A204.1 (cell line): ENCODE measurements at regions not wholly inside any gene's neighbourhood (a gene's known extent, or its start where the extent isn't known, plus 50 kb on each side); places are given as distances from the start of the nearest gene placed in this dataset.

Experiments used
- FAIRE-seq: peaks from 2 replicates; lab custom pipeline; 2012; peaks lifted over from hg19 to GRCh38; lab: Jason Lieb, UNC

DNA sequence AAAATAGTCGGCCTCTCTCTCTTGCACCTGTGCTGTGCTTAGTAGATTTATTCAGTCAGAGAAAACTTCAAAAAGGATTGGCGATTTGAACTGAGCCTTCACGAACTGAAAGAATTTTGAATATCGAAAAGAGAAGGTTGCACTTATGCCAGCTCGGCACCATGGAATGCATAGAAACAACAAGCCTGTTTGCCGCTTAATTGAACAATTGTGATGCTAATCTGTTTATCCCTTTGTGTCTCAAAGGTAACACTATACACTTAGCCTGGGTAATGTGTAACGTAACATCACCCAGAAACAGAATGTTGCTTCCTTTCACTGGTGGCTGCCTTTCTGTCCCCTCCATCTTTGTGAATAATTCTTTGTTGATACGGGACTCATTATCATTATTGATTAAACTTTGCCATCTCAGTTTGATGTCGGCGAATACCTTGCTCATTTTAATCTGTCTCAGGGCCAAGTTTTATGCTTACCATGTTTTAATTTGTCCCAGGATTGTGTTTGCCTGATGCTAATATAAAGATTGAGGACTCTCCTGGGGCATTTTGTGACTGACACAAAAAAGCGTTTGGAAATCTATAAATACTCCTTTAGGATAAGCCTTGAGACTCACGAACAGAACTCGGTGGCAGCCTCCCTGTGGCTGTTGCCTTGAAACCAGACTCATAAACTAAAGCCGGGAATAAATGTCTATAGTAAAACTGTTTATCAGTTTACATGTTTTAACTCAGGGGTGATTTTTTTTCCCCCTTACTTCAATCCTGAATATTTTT lies 400.5 kb downstream of the RAPGEF2 start:
- no peak for FAIRE-seq

DNA sequence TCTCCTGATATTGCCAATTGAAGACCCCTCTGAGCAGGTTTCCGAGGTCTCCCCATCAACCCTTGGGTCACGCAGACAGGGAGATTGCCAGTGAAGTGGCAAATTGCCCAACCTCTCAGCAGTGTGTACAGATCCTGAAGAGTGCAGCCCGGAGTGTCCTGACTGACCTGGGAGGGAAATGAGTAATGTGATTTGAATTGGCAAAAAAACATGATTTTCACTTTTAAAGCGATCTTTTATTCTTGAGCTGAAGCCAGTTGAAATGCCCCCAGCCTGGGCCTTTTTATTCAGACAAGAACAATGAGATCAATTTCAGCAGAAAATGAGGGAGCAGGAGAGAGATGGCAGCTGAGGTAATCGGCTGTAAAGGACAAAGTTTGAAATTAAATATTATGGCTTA lies 401.8 kb downstream of the RAPGEF2 start:
- FAIRE-seq, result no peak

DNA sequence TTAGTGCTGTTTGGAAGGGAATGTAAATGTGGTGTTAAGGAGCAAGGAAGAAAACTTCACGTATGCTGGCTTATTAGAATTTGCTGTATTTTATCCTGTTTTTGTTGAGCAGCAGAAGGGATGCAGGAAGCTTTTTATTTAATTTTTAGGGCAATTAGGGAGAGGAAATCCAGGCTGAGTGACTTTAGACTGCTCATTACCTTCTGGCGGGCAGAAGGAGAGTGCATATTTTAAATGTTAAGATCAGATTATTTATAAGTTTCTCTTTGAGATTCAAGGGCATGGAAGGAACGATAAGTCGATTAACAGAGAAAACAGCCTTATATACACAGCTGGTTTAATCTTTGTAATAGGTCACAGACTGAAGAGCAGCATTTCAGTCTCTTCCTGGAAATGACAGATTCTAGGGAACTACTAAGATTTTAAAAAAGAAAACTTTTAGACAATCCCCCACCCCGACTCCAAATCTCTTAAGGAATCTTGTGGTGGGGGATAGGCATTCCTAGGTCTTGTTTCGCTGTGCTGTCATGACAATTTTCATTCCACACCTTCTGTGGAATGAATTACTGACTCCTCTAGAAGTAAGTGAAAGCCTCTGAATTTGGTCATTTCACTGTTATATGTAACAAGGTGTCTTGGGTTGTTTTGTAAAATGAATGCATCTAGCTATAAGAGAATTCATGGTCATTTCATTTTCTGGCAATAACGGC lies 402.5 kb downstream of the RAPGEF2 start:
- FAIRE-seq, result no peak

DNA sequence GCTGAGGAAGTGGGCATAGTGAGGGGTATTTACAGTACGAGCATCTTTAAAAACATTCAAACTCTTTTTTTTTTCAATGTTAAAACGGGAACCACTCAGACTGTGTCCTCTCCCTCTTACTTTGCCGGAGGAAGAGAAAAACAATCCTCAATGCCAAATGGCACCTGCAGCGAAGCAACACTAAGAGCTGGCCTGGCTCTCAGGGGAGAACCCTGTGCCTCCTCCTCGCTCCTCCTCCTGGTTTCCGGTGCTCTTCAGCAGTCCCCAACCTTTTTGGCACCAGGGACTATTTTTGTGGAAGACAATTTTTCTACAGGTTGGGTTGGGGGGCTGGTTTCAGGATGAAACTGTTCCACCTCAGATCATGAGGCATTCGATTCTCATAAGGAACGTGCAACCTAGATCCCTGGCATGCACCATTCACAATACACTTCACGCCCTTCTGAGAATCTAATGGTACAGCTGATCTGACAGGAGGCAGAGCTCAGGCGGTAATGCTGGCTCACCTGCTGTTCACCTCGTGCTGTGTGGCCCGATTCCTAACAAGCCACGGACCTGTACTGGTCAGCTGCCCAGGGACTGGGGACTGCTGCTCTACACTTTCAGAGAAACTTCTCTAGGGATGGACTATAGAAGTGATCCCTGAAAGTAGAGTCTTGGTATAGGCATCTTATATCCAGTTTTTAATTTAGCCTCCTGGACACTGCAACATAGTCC lies 404.1 kb downstream of the RAPGEF2 start:
- FAIRE-seq, result no peak

DNA sequence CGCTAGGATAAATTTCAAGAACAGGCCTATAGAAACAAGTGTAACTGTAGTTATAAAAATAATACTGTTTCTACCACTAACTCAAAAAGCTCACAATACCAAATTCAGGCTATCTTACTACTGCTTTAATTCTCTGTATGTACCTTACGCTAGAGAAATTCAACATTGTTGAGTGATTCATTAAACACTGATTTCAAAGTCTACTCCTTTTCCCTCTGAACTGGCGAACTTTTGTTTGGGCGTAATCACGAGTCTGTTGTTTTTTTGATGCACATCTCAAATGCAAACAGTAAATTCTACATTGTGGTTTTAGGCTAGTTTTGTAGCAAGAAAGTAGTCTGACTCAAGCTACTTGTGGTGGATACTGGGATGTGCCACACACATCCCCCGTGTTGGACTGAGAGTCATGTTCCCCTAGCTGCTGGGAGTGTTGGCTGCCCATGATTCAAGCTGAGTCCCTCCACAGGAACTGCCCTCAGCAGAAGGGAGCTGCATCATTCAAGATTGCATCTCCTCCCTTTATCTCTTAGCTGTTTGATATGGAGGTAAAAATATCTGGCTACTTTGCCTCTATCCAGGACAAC lies 406.1 kb downstream of the RAPGEF2 start:
- FAIRE-seq, result no peak

DNA sequence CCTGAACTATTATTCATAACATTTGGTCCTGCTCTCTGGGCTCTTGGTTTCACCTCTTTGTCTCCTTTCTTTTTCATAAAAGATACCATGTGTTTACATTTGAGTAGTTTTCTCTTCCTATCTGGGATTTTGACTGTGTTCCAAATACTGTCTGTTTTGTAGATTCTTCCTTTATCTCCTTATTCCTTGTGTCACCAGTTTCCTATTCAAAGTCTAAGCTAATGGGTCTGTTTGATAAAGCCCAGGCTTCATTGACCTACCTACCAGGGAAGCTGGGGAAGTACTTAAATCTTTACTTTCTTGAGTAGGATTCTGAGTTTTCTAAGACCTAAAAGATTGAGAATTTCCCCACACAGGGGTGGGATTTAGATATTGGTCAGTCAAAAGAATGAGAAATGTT lies 409.5 kb downstream of the RAPGEF2 start:
- no peak for FAIRE-seq

DNA sequence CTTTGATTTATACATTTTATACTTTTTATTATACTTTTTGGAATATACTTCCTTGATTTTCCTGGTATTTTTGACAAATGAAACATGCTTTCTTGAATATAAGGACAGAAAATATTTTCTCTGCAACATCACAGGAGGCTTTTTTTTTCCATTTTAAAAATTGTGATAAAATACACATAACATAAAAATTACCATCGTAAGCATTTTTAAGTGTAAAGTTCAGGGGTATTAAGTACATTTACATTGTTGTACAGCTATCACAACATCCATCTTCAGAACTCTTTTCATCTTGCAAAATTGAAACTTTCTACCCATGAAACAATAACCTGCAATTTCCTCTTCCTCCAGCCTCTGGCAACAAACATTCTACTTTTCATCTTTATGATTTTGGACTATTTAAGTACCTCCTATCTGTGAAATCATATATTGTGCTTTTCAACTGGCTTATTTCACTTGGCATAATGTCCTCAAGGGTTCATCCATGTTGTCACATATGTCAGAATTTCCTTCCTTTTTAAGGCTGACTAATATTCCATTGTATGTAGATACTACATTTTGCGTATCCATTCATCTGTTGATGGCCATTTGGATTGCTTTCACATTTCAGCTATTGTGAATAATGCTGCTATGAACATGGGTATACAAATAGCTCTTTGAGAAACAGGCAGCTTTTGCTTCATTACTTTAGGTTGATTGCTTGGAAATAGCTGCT lies 412.6 kb downstream of the RAPGEF2 start:
- no peak for FAIRE-seq

DNA sequence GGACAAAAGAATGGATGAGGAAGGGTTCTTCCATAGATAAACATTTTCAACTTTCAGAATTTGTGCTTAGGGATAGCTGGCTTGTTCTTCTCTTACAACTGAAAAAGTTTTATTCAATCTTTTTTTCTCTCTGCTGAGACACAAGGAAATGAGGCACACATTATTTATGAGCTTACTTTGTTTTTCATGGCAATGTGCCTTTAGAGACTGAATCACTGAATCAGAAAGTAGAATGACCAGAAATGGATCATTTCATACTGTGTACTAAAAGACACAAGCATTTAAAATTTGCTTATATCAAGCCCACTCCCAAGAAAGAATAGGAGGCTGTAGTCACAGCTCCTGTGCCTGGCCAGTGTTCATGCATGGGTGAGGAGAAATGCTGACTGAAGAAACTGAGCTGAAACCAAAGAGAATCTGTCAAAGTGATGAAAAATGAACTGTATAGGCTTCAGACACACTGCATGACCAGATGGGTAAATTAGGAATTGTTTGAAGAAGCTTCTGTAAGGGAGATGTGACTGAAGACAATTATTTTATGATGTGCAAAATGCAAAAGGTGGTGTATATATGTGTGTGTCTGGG lies 413.8 kb downstream of the RAPGEF2 start:
- no peak for FAIRE-seq

DNA sequence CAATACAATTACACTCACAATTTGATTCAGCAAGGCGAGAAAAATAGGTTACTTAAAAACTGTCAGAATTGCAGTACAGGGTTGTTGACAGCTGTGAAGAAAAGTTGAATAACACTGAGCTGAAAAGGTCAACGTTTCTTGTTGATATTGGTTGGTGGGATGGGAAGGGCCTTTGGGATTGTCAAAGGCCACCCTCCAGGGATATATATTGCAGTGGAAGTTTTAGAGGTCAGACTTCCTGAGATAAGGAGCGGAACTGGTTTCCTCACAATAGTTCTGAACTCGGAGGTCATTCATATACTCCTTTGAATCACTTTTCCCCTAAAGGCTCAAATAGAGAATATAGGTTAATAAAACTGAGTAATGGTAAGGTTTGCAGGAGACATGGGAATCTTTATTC lies 417.2 kb downstream of the RAPGEF2 start:
- no peak for FAIRE-seq

DNA sequence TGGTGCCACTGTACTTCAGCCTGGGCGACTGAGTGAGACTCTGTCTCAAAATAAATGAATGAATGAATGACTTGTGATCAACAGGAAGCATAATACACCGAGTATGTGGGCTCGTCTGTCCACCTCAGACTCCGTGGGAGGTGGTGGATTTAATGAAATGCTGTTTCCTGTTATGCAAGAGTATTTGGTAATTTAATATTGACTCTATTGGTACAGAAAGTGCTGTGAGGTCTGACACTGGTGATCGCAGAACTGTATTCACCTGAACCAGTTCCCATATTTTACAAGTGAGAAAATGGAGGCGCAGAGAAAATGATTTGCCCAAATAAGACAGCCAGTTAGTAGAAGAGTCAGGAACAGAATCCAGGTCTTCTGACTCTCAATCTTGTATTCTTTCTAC lies 423.3 kb downstream of the RAPGEF2 start:
- FAIRE-seq, result no peak

DNA sequence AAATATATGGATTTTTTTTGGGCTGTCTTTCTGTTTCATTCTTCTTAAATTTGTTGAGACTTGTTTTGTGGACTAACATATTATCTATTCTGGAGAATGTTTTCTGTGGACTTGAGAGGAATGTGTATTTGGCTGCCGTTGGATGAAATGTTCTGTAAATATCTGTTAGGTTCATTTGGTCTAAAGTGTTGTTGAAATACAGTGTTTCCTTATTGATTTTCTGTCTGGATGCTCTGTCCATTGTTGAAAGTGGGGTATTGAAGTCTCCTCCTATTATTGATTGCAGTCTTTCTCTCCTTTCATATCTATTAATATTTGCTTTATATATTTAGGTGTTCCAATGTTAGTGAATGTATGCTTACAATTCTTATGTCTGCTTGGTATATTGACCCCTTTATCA lies 431.8 kb downstream of the RAPGEF2 start:
- FAIRE-seq, result no peak

DNA sequence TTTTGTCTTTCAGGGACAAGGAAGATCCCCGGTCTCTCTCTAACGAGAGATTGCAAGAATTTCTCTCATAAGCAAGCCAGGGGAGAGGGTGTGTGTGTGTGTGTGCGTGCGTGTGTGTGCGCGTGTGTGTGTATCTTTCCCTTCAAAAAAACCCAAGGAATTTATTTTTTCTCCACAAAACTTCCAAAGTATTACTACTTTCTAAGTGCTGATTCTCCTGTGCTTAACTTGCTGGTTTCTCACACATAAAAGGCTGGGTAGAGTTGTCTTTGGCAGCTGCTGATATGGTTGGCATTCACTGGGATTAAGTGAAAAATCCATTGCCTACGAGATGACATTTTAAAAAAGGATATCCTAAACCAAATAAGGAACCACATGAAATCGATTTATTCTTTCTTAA lies 435.7 kb downstream of the RAPGEF2 start:
- FAIRE-seq, result no peak

DNA sequence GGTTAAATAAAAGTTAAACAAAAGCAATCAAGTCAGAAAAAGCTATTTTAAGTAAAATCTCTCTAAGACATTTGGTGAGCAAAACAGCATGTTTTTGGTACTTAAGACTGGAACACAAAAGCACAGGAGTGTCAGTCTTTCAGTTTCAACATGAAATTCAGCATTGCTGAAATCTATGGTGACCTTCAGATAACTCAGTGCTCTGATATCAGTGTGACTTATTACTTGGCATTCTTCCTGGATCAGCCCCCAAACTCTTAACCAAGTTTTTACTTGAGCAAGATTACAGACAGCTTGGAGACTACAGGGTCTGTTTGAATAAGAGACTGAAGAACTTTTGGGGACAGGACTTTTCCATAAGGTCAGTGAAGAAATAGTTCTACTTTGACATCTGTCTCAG lies 437.2 kb downstream of the RAPGEF2 start:
- FAIRE-seq, result no peak

DNA sequence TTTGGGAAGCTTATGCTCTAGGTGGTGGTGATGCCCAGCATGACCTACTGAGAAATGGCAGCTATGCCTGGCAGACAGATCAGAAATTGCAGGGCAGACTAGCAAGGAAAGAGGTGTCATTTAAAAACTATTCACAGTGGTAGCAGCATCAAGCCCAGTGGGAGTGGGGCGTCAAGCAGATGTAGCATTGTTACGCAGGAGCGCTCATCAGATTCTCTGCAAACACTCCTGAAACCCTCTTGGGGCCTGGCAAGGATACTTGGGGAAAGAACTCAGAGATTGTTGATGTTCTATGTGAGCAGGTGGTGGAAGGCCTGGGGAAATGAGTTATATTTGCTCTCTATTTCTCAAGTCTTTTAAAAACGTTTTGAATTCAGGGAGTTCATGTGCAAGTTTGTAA lies 437.6 kb downstream of the RAPGEF2 start:
- FAIRE-seq, result no peak

DNA sequence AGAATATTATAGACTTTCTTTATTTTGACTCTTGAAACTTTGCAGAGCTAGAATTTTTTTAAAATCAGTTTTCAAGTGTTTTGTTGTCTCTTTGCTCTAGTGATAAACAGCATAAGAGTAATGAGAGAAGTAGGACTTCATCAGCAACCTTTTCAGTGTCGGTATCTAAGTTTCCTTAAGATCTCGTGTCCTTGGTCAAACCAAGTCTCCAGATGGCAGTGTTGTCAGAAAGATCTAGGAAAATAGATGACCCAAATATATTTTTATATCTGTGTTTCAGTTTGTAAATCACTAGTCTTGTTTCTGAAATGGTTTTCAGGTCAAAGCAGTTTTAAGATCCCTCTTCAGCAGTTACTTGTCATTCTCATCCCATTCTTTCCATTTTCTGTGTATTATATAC lies 438.3 kb downstream of the RAPGEF2 start:
- FAIRE-seq, result no peak

DNA sequence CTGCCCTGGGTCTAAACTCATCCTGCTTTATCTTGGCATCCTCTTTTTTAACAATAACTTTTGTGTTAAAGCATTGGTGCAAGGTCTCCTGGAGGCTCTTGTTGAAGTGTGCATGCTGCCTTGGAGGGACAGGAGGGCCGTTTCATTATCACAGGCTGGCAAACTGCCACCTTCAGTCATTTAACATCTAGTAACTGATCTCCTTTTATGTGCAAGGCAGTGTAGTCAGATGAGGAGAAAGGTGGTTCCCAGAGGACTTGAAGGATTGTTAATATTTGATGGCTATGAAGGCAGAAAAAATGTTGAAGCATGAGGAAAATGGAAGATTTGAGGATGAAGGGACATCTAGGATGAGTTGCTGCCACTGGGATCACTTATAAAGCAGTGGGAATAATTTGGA lies 439.4 kb downstream of the RAPGEF2 start:
- FAIRE-seq, result no peak

DNA sequence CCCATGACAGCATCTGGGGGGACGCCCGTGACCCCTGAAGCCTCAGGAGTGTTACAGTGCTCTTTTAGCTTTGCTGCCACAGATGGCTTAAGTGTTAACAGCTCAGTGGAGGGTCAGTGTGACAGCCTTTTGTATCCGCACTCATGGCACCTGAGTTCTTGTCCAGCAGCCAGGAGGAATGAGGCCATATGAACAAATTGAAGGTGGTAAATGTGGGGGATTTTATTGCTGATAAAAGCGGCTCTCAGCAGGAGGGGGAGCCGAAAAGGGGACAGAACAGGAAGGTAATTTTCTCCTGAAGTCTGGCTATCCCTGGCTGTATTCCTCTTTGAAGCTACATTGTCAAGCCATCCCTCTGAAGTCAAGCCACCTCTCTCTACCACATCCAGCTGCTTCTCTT lies 441.0 kb downstream of the RAPGEF2 start:
- FAIRE-seq, result no peak

DNA sequence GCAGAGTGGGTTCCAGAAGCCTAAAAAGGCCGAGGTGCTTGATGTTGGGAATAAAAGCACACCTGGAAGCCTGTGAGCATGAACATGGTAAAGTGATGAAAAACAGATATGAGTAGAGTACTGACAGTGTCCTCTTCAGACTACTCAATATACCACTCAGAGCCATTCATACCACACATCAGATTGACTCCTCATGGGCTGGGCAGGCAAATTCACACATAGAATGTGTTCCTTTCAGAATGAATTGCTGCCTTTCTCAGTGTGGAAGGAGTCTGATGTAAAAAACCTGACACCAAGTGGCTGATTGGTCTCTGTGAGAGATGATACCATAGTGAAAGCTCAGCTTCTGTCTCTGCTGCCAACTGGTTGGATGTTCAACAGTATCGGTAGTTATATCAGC lies 442.7 kb downstream of the RAPGEF2 start:
- no peak for FAIRE-seq

DNA sequence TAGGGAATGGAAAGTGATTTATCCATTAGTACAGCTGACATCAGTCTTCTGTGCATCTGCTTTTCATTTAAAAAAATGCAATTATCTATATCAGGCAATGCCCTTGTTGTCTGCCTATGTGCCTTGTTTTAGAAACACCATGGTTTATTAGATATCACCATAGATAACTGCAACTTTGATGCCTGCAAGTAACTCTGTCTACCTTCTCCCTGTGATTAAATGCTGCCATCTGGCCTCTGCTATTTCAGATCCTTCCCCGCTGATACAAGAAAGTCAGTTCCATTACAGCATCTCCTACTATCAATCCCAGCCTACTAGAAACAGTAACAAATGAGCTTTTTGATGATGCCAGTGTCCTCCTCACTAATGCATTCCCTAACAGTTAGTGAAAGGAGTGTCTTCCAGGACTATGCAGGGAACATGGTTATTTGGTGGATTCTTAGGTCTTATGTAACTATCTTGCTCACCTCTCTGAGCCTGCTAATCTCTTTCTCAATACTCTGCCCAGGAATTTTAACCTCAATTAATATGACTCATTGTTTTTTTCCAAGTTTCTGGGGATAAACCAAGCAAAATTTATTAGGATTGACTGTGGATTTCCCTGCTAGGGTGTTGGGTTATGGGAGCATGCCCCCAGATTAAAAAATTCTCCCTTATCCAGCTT lies 444.9 kb downstream of the RAPGEF2 start:
- no peak for FAIRE-seq

DNA sequence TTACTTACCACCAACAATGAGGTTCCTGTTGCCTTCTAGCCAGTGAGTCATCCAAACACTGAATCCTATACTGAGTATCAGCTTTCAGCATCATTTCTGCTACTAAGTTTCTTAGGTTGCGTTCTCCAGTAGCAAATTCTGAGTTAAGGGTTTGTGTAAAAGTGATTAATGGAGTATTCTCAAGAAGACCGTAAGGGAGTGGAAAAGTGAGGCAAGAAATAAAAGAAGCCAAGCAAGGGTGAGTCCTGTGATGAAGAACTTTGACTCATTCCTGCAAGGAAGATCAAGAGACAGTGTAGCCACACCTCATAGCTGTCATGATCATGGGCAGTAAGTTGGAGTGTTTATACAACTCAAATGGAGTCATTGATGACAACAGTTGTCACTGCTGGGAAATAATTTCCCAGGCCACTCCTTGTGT lies 446.2 kb downstream of the RAPGEF2 start:
- no peak for FAIRE-seq

DNA sequence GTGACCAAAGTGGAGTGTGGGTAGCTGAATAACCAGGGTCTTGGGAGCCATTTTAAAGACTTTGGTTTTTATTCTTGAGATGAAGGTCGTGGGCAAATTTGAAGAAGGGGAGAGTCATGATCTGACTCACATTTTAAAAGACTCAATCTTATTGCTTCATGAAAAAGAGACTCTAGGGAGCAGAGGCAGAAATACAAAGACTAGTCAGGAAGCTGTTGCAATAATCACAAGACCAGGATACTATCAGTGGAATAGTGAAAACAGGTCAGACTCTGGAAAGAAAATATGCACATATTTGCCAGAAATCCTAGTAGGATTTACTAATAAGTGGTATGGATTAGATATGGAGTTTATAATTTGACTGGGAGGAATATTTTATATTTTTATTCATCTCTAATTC lies 448.4 kb downstream of the RAPGEF2 start:
- FAIRE-seq, result no peak
